Osteoblast (primary cell): ENCODE measurements at regions not wholly inside any gene's neighbourhood (a gene's known extent, or its start where the extent isn't known, plus 50 kb on each side); places are given as distances from the start of the nearest gene placed in this dataset.
"Not testable (repeated sequence)": the region's sequence is repeated elsewhere in the genome, so short reads cannot be mapped to it uniquely, and the experiment has no call there.

ENCODE experiments used
- DNase-seq: peaks from one replicate; pipeline ENCODE4 v3.0.0; 2011; ENCODE audit warnings: low spot score, mixed read lengths; ENCODE audit not compliant: insufficient read length; ENCODE audit errors: missing footprints
- H2AFZ ChIP-seq: 2 replicates; pipeline ENCODE4 v1.6.0; 2011; ENCODE audit warnings: mild to moderate bottlenecking, low read length
- H3K27ac ChIP-seq: 2 replicates; pipeline ENCODE4 v1.5.1; 2011; ENCODE audit warnings: mild to moderate bottlenecking, low read depth, low read length, moderate library complexity
- H3K27me3 ChIP-seq: 2 replicates; pipeline ENCODE4 v1.6.0; 2012; ENCODE audit warnings: mild to moderate bottlenecking, control low read depth, inconsistent platforms, low read length, moderate library complexity; ENCODE audit not compliant: insufficient read depth
- H3K36me3 ChIP-seq: 2 replicates; pipeline ENCODE4 v1.5.1; 2011; ENCODE audit warnings: mild to moderate bottlenecking, low read length, control low read depth, moderate library complexity; ENCODE audit not compliant: insufficient read depth
- H3K4me1 ChIP-seq: 2 replicates; pipeline ENCODE4 v1.5.1; 2011; ENCODE audit warnings: mild to moderate bottlenecking, low read length, control low read depth, moderate library complexity; ENCODE audit not compliant: insufficient read depth
- H3K4me2 ChIP-seq: 2 replicates; pipeline ENCODE4 v1.6.0; 2011; ENCODE audit warnings: mild to moderate bottlenecking, low read length; ENCODE audit not compliant: insufficient read depth
- H3K4me3 ChIP-seq: fragments of 200-600 bp; sonication (generic); 3 replicates; pipeline ENCODE4 v1.5.1; 2012; ENCODE audit warnings: mild to moderate bottlenecking, low read length, inconsistent platforms; ENCODE audit not compliant: insufficient read depth
- H3K79me2 ChIP-seq: 2 replicates; pipeline ENCODE4 v1.6.0; 2012; ENCODE audit warnings: mild to moderate bottlenecking, low read length, control low read depth, inconsistent platforms; ENCODE audit not compliant: insufficient read depth
- H3K9me3 ChIP-seq: 2 replicates; pipeline ENCODE4 v1.5.1; 2011; ENCODE audit warnings: low read depth, low read length, control low read depth
- H4K20me1 ChIP-seq: 2 replicates; pipeline ENCODE4 v1.6.0; 2012; ENCODE audit warnings: mild to moderate bottlenecking, low read length, control low read depth; ENCODE audit not compliant: insufficient read depth

GRCh38 chr21:5039926-5040325, 5481.5 kb upstream of the TPTE start:
- not testable (repeated sequence) for H3K27me3 ChIP-seq, DNase-seq, H3K4me1 ChIP-seq, H3K4me2 ChIP-seq, H3K27ac ChIP-seq, H3K4me3 ChIP-seq, H3K9me3 ChIP-seq, H3K36me3 ChIP-seq, H2AFZ ChIP-seq, H3K79me2 ChIP-seq, H4K20me1 ChIP-seq

- not testable (repeated sequence) for H3K79me2 ChIP-seq, H3K9me3 ChIP-seq, H3K4me1 ChIP-seq, H3K27ac ChIP-seq, H3K27me3 ChIP-seq, H2AFZ ChIP-seq, H3K4me2 ChIP-seq, DNase-seq, H4K20me1 ChIP-seq, H3K36me3 ChIP-seq, H3K4me3 ChIP-seq
Measured at GRCh38 chr21:5042583-5042982, 5478.8 kb upstream of the TPTE start.

GRCh38 chr21:5044812-5045211, 5476.6 kb upstream of the TPTE start:
- not testable (repeated sequence) for H3K4me3 ChIP-seq, H3K4me2 ChIP-seq, H3K9me3 ChIP-seq, H3K79me2 ChIP-seq, H2AFZ ChIP-seq, H3K36me3 ChIP-seq, DNase-seq, H3K4me1 ChIP-seq, H3K27ac ChIP-seq, H4K20me1 ChIP-seq, H3K27me3 ChIP-seq

GRCh38 chr21:5051303-5052018, 5469.9 kb upstream of the TPTE start:
- H3K4me3 ChIP-seq, H3K27ac ChIP-seq, H3K4me1 ChIP-seq, H3K9me3 ChIP-seq, H3K4me2 ChIP-seq, H3K79me2 ChIP-seq, H3K36me3 ChIP-seq, H4K20me1 ChIP-seq, H3K27me3 ChIP-seq, H2AFZ ChIP-seq, DNase-seq: not testable (repeated sequence)

GRCh38 chr21:5055027-5055754, 5466.2 kb upstream of the TPTE start:
- H3K36me3 ChIP-seq, DNase-seq, H3K9me3 ChIP-seq, H3K27me3 ChIP-seq, H4K20me1 ChIP-seq, H2AFZ ChIP-seq, H3K79me2 ChIP-seq, H3K4me1 ChIP-seq, H3K4me2 ChIP-seq, H3K27ac ChIP-seq, H3K4me3 ChIP-seq: not testable (repeated sequence)

GRCh38 chr21:5055996-5056962, 5465.1 kb upstream of the TPTE start:
- not testable (repeated sequence) for H3K4me2 ChIP-seq, H2AFZ ChIP-seq, H3K27ac ChIP-seq, DNase-seq, H3K4me3 ChIP-seq, H3K36me3 ChIP-seq, H4K20me1 ChIP-seq, H3K4me1 ChIP-seq, H3K27me3 ChIP-seq, H3K79me2 ChIP-seq, H3K9me3 ChIP-seq

- H3K4me1 ChIP-seq, H2AFZ ChIP-seq, H3K4me3 ChIP-seq, H4K20me1 ChIP-seq, H3K4me2 ChIP-seq, H3K27me3 ChIP-seq, H3K79me2 ChIP-seq, H3K27ac ChIP-seq, H3K36me3 ChIP-seq, H3K9me3 ChIP-seq, DNase-seq: not testable (repeated sequence)
Measured at GRCh38 chr21:5057077-5057476, 5464.3 kb upstream of the TPTE start.

- DNase-seq, H3K4me1 ChIP-seq, H2AFZ ChIP-seq, H3K27me3 ChIP-seq, H4K20me1 ChIP-seq, H3K4me3 ChIP-seq, H3K79me2 ChIP-seq, H3K36me3 ChIP-seq, H3K4me2 ChIP-seq, H3K27ac ChIP-seq, H3K9me3 ChIP-seq: not testable (repeated sequence)
Measured at GRCh38 chr21:5060364-5061083, 5460.9 kb upstream of the TPTE start.
